GM12878 (cell line): ENCODE measurements at regions not wholly inside any gene's neighbourhood (a gene's known extent, or its start where the extent isn't known, plus 50 kb on each side); places are given as distances from the start of the nearest gene placed in this dataset.
A peak's percentile ranks its signal among the peaks of the same experiment; 100 is the strongest.

Experiments
- ATF2 ChIP-seq: IDR thresholded peaks from 2 replicates; pipeline ENCODE4 v1.6.1; 2012; ENCODE audit warnings: low read length, inconsistent platforms
- BACH1 ChIP-seq: fragments of 450-650 bp; IDR thresholded peaks from 2 replicates; pipeline ENCODE4 v1.6.1; 2017; ENCODE audit warnings: mild to moderate bottlenecking, borderline replicate concordance
- CHD1 ChIP-seq: IDR thresholded peaks from 2 replicates; pipeline ENCODE4 v1.6.1; 2012; ENCODE audit warnings: low read depth, low read length, improper control_type of control experiment
- CREM ChIP-seq: IDR thresholded peaks from 2 replicates; pipeline ENCODE4 v1.6.1; 2014; ENCODE audit warnings: antibody characterized with exemption, low read depth
- ELK1 ChIP-seq: IDR thresholded peaks from 2 replicates; pipeline ENCODE4 v1.6.1; 2012; ENCODE audit warnings: low read depth, low read length, improper control_type of control experiment
- EP300 ChIP-seq, 2 experiments: fragments of 150-350 bp in 1 of 2; IDR thresholded peaks; 2 replicates each; pipeline ENCODE4 v1.6.1; 2011 to 2012; ENCODE audit warnings: low read depth in 2 of 2, low read length in 2 of 2, borderline replicate concordance in 1 of 2, improper control_type of control experiment in 1 of 2, inconsistent platforms in 1 of 2; ENCODE audit not compliant: control insufficient read depth in 1 of 2
- EZH2 ChIP-seq: IDR thresholded peaks from 2 replicates; pipeline ENCODE4 v1.6.1; 2012; ENCODE audit warnings: low read depth, mild to moderate bottlenecking, control low read depth, inconsistent platforms, low read length, borderline replicate concordance; ENCODE audit not compliant: control insufficient read depth
- FOXM1 ChIP-seq: IDR thresholded peaks from 2 replicates; pipeline ENCODE4 v1.6.1; 2012; ENCODE audit warnings: low read depth, mild to moderate bottlenecking, inconsistent platforms, low read length, moderate library complexity
- HDGF ChIP-seq: fragments of 450-650 bp; IDR thresholded peaks from 2 replicates; pipeline ENCODE4 v1.6.1; 2016; ENCODE audit warnings: antibody characterized with exemption
- JUNB ChIP-seq: IDR thresholded peaks from 2 replicates; pipeline ENCODE4 v1.6.1; 2016; ENCODE audit warnings: antibody characterized with exemption, mild to moderate bottlenecking
- KAT2A ChIP-seq: conservative IDR thresholded peaks from 2 replicates; pipeline ENCODE4 v1.6.1; 2011; ENCODE audit warnings: low read depth, low read length; ENCODE audit not compliant: control insufficient read depth
- KLF5 ChIP-seq: fragments of 450-650 bp; IDR thresholded peaks from 2 replicates; pipeline ENCODE4 v1.6.1; 2014; ENCODE audit warnings: mild to moderate bottlenecking; ENCODE audit not compliant: partially characterized antibody
- MXI1 ChIP-seq: fragments of 150-350 bp; IDR thresholded peaks from 2 replicates; pipeline ENCODE4 v1.6.1; 2011; ENCODE audit warnings: low read depth, mild to moderate bottlenecking, inconsistent platforms, low read length, improper control_type of control experiment
- PAX8 ChIP-seq: fragments of 450-650 bp; IDR thresholded peaks from 2 replicates; pipeline ENCODE4 v1.6.1; 2017; ENCODE audit warnings: mild to moderate bottlenecking, moderate library complexity
- RFX5 ChIP-seq: IDR thresholded peaks from 2 replicates; pipeline ENCODE4 v1.6.1; 2011; ENCODE audit warnings: low read depth, low read length, improper control_type of control experiment
- SMARCA5 ChIP-seq: fragments of 450-650 bp; IDR thresholded peaks from 2 replicates; pipeline ENCODE4 v1.6.1; 2017; ENCODE audit warnings: mild to moderate bottlenecking
- WRNIP1 ChIP-seq: IDR thresholded peaks from 2 replicates; pipeline ENCODE4 v1.6.1; 2011; ENCODE audit warnings: low read depth, low read length, improper control_type of control experiment, borderline replicate concordance
- ZBTB4 ChIP-seq: fragments of 450-650 bp; formaldehyde crosslinking; IDR thresholded peaks from 2 replicates; pipeline ENCODE4 v1.4.0; 2022; ENCODE audit warnings: mild to moderate bottlenecking, moderate library complexity
- ZNF24 ChIP-seq: fragments of 450-650 bp; IDR thresholded peaks from 2 replicates; pipeline ENCODE4 v1.6.1; 2017; ENCODE audit warnings: antibody characterized with exemption, mild to moderate bottlenecking
- TF ChIP-seq, protein P1 (sequence below): fragments of 450-650 bp; conservative IDR thresholded peaks from 2 replicates; pipeline ENCODE4 v1.6.1; 2017; ENCODE audit warnings: mild to moderate bottlenecking, moderate library complexity
- TF ChIP-seq, protein P2 (sequence below): fragments of 450-650 bp; IDR thresholded peaks from 2 replicates; pipeline ENCODE4 v1.6.1; 2016; ENCODE audit warnings: mild to moderate bottlenecking

- TF ChIP-seq EZH2 = no peak
- TF ChIP-seq MXI1 = no peak
- no peak for TF ChIP-seq ELK1
- TF ChIP-seq, protein P1, sequence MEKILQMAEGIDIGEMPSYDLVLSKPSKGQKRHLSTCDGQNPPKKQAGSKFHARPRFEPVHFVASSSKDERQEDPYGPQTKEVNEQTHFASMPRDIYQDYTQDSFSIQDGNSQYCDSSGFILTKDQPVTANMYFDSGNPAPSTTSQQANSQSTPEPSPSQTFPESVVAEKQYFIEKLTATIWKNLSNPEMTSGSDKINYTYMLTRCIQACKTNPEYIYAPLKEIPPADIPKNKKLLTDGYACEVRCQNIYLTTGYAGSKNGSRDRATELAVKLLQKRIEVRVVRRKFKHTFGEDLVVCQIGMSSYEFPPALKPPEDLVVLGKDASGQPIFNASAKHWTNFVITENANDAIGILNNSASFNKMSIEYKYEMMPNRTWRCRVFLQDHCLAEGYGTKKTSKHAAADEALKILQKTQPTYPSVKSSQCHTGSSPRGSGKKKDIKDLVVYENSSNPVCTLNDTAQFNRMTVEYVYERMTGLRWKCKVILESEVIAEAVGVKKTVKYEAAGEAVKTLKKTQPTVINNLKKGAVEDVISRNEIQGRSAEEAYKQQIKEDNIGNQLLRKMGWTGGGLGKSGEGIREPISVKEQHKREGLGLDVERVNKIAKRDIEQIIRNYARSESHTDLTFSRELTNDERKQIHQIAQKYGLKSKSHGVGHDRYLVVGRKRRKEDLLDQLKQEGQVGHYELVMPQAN = no peak
- TF ChIP-seq EP300 (IDR thresholded peaks at IDR 0.05; ENCODE audit: borderline replicate concordance in 1 of 2, control insufficient read depth in 1 of 2, low read depth in 2 of 2, low read length in 2 of 2) = no peak
- TF ChIP-seq KLF5 = no peak
- TF ChIP-seq RFX5 = no peak
- peak; percentile 4; the same call in 1 of the 2 replicates for TF ChIP-seq CREM
- no peak for TF ChIP-seq CHD1
- TF ChIP-seq ATF2 = no peak
- TF ChIP-seq KAT2A = no peak
- no peak for TF ChIP-seq HDGF
- no peak for TF ChIP-seq PAX8
- peak; percentile 36; the same call in 1 of the 2 replicates for TF ChIP-seq JUNB
- TF ChIP-seq, protein P2, sequence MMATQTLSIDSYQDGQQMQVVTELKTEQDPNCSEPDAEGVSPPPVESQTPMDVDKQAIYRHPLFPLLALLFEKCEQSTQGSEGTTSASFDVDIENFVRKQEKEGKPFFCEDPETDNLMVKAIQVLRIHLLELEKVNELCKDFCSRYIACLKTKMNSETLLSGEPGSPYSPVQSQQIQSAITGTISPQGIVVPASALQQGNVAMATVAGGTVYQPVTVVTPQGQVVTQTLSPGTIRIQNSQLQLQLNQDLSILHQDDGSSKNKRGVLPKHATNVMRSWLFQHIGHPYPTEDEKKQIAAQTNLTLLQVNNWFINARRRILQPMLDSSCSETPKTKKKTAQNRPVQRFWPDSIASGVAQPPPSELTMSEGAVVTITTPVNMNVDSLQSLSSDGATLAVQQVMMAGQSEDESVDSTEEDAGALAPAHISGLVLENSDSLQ = no peak
- TF ChIP-seq SMARCA5 = no peak
- no peak for TF ChIP-seq BACH1
- TF ChIP-seq FOXM1 = 0 out of 2 replicates have a peak, but pooled peaks have one; percentile 63
- TF ChIP-seq WRNIP1 = no peak
- TF ChIP-seq ZBTB4 (CRISPR knock-in tag) = no peak
- no peak for TF ChIP-seq ZNF24
These were observed 127.6 kb downstream of the SOX2 start (continued) for GRCh38 chr3:181839039-181839915.
